OCI-LY1 (cell line): ENCODE measurements at regions not wholly inside any gene's neighbourhood (a gene's known extent, or its start where the extent isn't known, plus 50 kb on each side); places are given as distances from the start of the nearest gene placed in this dataset.

Experiments
- EZH2 ChIP-seq: fragments of 200-600 bp; sonication (generic), shearing (Covaris generic); IDR thresholded peaks from 2 replicates; pipeline ENCODE4 v1.8.0; 2017; ENCODE audit warnings: borderline replicate concordance, mixed run types, mild to moderate bottlenecking, antibody characterized with exemption, low read length, moderate library complexity, mixed read lengths
- TF ChIP-seq, protein P1 (sequence below): fragments of 200-600 bp; sonication (generic), shearing (Covaris generic); IDR thresholded peaks from 2 replicates; pipeline ENCODE4 v1.5.1; 2017; ENCODE audit warnings: mild to moderate bottlenecking, antibody characterized with exemption, low read length, moderate library complexity, mixed read lengths

- TF ChIP-seq, protein P1, sequence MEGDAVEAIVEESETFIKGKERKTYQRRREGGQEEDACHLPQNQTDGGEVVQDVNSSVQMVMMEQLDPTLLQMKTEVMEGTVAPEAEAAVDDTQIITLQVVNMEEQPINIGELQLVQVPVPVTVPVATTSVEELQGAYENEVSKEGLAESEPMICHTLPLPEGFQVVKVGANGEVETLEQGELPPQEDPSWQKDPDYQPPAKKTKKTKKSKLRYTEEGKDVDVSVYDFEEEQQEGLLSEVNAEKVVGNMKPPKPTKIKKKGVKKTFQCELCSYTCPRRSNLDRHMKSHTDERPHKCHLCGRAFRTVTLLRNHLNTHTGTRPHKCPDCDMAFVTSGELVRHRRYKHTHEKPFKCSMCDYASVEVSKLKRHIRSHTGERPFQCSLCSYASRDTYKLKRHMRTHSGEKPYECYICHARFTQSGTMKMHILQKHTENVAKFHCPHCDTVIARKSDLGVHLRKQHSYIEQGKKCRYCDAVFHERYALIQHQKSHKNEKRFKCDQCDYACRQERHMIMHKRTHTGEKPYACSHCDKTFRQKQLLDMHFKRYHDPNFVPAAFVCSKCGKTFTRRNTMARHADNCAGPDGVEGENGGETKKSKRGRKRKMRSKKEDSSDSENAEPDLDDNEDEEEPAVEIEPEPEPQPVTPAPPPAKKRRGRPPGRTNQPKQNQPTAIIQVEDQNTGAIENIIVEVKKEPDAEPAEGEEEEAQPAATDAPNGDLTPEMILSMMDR: no peak
- no peak for TF ChIP-seq EZH2
Measured at GRCh38 chr3:72111265-72112205, 326.6 kb upstream of the PROK2 start.
